Neural cell (in vitro differentiated cells): ENCODE measurements at regions not wholly inside any gene's neighbourhood (a gene's known extent, or its start where the extent isn't known, plus 50 kb on each side); places are given as distances from the start of the nearest gene placed in this dataset.

Experiments
- CTCF ChIP-seq: fragments of 450-650 bp; IDR thresholded peaks from 2 replicates; pipeline ENCODE4 v1.5.1; 2014; ENCODE audit warnings: antibody characterized with exemption, mild to moderate bottlenecking, moderate library complexity; ENCODE audit not compliant: poor library complexity, severe bottlenecking
- EP300 ChIP-seq: fragments of 450-650 bp; conservative IDR thresholded peaks from 2 replicates; pipeline ENCODE4 v1.6.1; 2014; ENCODE audit warnings: antibody characterized with exemption, mild to moderate bottlenecking, moderate library complexity; ENCODE audit not compliant: poor library complexity, severe bottlenecking
- EZH2 ChIP-seq: fragments of 200-600, 300-800 bp; shearing (Covaris generic), sonication (generic); IDR thresholded peaks from 2 replicates; pipeline ENCODE4 v1.6.1; 2014; ENCODE audit warnings: antibody characterized with exemption, low read length, borderline replicate concordance, mild to moderate bottlenecking; ENCODE audit not compliant: insufficient read depth, poor library complexity, severe bottlenecking
- MXI1 ChIP-seq: fragments of 450-650 bp; conservative IDR thresholded peaks from 2 replicates; pipeline ENCODE4 v1.6.1; 2014; ENCODE audit warnings: antibody characterized with exemption, mild to moderate bottlenecking; ENCODE audit not compliant: poor library complexity, severe bottlenecking
- POLR2AphosphoS5 ChIP-seq: IDR thresholded peaks from 2 replicates; pipeline ENCODE4 v1.6.1; 2012
- RAD21 ChIP-seq: fragments of 450-650 bp; conservative IDR thresholded peaks from 2 replicates; pipeline ENCODE4 v1.6.1; 2014; ENCODE audit warnings: antibody characterized with exemption, mild to moderate bottlenecking, moderate library complexity
- REST ChIP-seq: IDR thresholded peaks from 2 replicates; pipeline ENCODE4 v1.6.1; 2012; ENCODE audit warnings: borderline replicate concordance
- SMC3 ChIP-seq: fragments of 450-650 bp; conservative IDR thresholded peaks from 2 replicates; pipeline ENCODE4 v1.6.1; 2014; ENCODE audit warnings: antibody characterized with exemption, mild to moderate bottlenecking, moderate library complexity; ENCODE audit not compliant: poor library complexity

- no peak for TF ChIP-seq CTCF
- no peak for TF ChIP-seq EP300
- no peak for TF ChIP-seq POLR2AphosphoS5
- no peak for TF ChIP-seq MXI1
- no peak for TF ChIP-seq EZH2
- TF ChIP-seq RAD21: no peak
- no peak for TF ChIP-seq REST
- TF ChIP-seq SMC3: no peak
These were observed 360.1 kb downstream of the BARHL2 start for GRCh38 chr1:90356991-90357390.
